ENCODE measurements at regions not wholly inside any gene's neighbourhood (a gene's known extent, or its start where the extent isn't known, plus 50 kb on each side); places are given as distances from the start of the nearest gene placed in this dataset.
"Not testable (repeated sequence)": the region's sequence is repeated elsewhere in the genome, so short reads cannot be mapped to it uniquely, and the experiment has no call there.

DNA sequence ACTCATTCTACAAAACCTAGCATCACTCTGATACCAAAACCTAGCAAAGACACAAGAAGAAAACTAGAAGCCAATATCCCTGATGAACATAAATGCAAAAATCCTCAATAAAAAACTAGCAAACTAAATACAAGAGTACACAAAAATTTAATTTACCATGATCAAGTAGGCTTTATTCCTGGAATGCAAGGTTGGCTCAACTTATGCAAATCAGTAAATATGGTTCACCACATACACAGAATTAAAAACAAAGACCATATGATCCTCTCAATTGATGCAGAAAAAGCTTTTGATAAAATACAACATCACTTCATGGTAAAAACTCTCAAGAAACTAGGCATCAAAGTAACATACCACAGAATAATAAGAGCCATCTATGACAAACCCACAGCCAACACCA, 188.3 kb downstream of the ETAA1 start:
- Histone ChIP-seq H3K4me1 (no peaks in the 10 kb centered on the region), H3K27ac (no peak overlapping the region), H3K9me3 (no peaks in the 10 kb centered on the region), H3K27me3 (no peaks in the 10 kb centered on the region), H3K4me3 (no peak overlapping the region), H3K36me3 (replicated peaks in 1 of 2; ENCODE audit: insufficient read depth in 1 of 2, low read depth in 2 of 2) (no peaks in the 10 kb centered on the region)
- ATAC-seq = no peak
- TF ChIP-seq POLR2A (IDR thresholded peaks at IDR 0.05) = no peak
- TF ChIP-seq, protein P1, sequence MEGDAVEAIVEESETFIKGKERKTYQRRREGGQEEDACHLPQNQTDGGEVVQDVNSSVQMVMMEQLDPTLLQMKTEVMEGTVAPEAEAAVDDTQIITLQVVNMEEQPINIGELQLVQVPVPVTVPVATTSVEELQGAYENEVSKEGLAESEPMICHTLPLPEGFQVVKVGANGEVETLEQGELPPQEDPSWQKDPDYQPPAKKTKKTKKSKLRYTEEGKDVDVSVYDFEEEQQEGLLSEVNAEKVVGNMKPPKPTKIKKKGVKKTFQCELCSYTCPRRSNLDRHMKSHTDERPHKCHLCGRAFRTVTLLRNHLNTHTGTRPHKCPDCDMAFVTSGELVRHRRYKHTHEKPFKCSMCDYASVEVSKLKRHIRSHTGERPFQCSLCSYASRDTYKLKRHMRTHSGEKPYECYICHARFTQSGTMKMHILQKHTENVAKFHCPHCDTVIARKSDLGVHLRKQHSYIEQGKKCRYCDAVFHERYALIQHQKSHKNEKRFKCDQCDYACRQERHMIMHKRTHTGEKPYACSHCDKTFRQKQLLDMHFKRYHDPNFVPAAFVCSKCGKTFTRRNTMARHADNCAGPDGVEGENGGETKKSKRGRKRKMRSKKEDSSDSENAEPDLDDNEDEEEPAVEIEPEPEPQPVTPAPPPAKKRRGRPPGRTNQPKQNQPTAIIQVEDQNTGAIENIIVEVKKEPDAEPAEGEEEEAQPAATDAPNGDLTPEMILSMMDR (IDR thresholded peaks at IDR 0.05) = no peak
- intact Hi-C loops (cut with DNase I) = no loop called here
- DNase-seq = no peak

DNA sequence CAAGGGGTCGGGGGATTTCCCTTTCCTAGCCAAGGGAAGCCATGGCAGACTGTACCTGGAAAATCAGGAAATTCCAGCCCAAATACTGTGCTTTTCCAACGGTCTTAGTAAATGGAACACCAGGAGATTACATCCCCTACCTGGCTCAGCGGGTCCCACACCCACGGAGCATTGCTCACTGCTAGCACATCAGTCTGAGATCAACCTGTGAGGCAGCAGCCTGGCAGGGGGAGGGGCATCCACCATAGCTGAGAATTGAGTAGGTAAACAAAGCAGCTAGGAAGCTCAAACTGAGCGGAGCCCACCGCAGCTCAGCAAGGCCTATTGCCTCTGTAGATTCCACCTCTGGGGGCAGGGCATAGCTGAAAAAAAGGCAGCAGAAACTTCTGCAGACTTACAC, 192.0 kb downstream of the ETAA1 start:
- H3K4me3 ChIP-seq; H3K4me1 ChIP-seq; ATAC-seq; intact Hi-C loops (cut with DNase I); DNase-seq; H3K9me3 ChIP-seq; H3K27ac ChIP-seq; H3K27me3 ChIP-seq; H3K36me3 ChIP-seq (replicated peaks in 1 of 2; ENCODE audit: insufficient read depth in 1 of 2, low read depth in 2 of 2): not testable (repeated sequence)
- WGBS, 2 donors = 57 to 61% methylated on average over 5 to 6 of the region's 6 CpGs

DNA sequence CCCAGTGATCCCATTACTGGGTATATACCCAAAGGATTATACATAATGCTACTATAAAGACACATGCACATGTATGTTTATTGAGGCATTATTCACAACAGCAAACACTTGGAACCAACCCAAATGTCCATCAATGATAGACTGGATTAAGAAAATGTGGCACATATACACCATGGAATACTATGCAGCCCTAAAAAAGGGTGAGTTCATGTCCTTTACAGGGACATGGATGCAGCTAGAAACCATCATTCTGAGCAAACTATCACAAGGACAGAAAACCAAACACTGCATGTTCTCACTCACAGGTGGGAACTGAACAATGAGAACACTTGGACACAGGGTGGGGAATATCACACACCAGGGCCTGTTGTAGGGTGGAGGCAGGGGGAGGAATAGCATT, 197.4 kb downstream of the ETAA1 start:
- DNase-seq; H3K36me3 ChIP-seq (replicated peaks in 1 of 2; ENCODE audit: insufficient read depth in 1 of 2, low read depth in 2 of 2); ATAC-seq; H3K4me1 ChIP-seq; H3K27ac ChIP-seq; intact Hi-C loops (cut with DNase I); H3K4me3 ChIP-seq; H3K9me3 ChIP-seq; H3K27me3 ChIP-seq: not testable (repeated sequence)

GRCh38 chr2:67596871-67597270, 199.7 kb downstream of the ETAA1 start:
- intact Hi-C loops (cut with DNase I) = no loop called here
- Histone ChIP-seq H3K4me3 (no peak overlapping the region), H3K4me1 (peaks cover 5% of the 10 kb centered on the region), H3K36me3 (replicated peaks in 1 of 2; ENCODE audit: insufficient read depth in 1 of 2, low read depth in 2 of 2) (no peaks in the 10 kb centered on the region), H3K27me3 (no peaks in the 10 kb centered on the region), H3K9me3 (no peaks in the 10 kb centered on the region), H3K27ac (no peak overlapping the region)
- DNase-seq (no peak), ATAC-seq (no peak)
- TF ChIP-seq, protein P1 (IDR thresholded peaks at IDR 0.05) = no peak
- TF ChIP-seq POLR2A (IDR thresholded peaks at IDR 0.05) = no peak

- H3K9me3 ChIP-seq = no peaks in the 10 kb centered on the region
- TF ChIP-seq, protein P1 (IDR thresholded peaks at IDR 0.05) = no peak
- no peak for TF ChIP-seq POLR2A (IDR thresholded peaks at IDR 0.05)
- intact Hi-C loops (cut with DNase I) = no loop called here
Observed at GRCh38 chr2:67599561-67599960, 202.4 kb downstream of the ETAA1 start.

DNA sequence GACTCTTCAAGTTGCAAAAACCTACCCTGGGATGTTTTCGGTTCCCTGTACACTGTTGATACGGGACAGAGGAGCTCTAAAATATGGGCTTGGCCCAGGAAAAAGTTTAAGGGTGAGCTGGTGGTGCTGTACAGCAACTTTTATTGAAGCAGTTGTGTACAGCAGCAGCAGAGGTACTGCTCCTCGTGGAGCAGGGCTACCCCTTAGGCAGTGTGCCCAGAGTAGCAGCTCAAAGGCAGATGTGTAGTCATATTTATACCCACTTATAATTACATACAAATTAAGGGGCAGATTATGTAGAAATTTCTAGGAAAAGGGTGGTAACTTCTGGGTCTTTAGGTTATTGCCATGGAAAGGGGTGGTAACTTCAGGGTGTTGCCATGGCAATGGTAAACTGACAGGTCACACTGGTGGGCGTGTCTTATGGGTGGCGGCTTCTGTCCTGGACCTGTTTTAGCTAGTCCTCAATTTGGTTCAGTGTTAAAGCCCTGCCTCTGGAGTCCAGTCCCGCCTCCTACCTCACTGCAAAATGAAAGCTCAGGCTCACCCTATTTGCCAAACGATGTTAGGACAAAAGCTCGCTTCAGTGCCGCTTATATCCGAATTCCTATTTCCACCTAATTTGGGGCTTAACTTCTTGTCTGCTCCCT, 203.2 kb downstream of the ETAA1 start:
- no peaks in the 10 kb centered on the region for H3K9me3 ChIP-seq
- ATAC-seq (no peak), DNase-seq (no peak)
- H3K4me1 ChIP-seq = peaks cover 5% of the 10 kb centered on the region
- TF ChIP-seq, protein P1 (IDR thresholded peaks at IDR 0.05) = no peak
- no peak for TF ChIP-seq POLR2A (IDR thresholded peaks at IDR 0.05)
- no peaks in the 10 kb centered on the region for H3K36me3 ChIP-seq (replicated peaks in 1 of 2; ENCODE audit: insufficient read depth in 1 of 2, low read depth in 2 of 2)
- no peaks in the 10 kb centered on the region for H3K27me3 ChIP-seq
- intact Hi-C loops (cut with DNase I) = no loop called here
- WGBS, 2 donors = 76 to 84% methylated on average over 10 of the region's 10 CpGs
- no peak overlapping the region for H3K4me3 ChIP-seq
- H3K27ac ChIP-seq = no peak overlapping the region

More at GRCh38 chr2:67599561-67599960, 202.4 kb downstream of the ETAA1 start:
- peaks cover 5% of the 10 kb centered on the region for H3K4me1 ChIP-seq
- H3K27me3 ChIP-seq = no peaks in the 10 kb centered on the region
- DNase-seq (no peak), ATAC-seq (no peak)
- H3K36me3 ChIP-seq (replicated peaks in 1 of 2; ENCODE audit: insufficient read depth in 1 of 2, low read depth in 2 of 2) = no peaks in the 10 kb centered on the region
- H3K27ac ChIP-seq = no peak overlapping the region
- H3K4me3 ChIP-seq = no peak overlapping the region

Measured in body of pancreas (tissue), 4 donors.